ENCODE measurements at regions not wholly inside any gene's neighbourhood (a gene's known extent, or its start where the extent isn't known, plus 50 kb on each side); places are given as distances from the start of the nearest gene placed in this dataset.
"Not testable (repeated sequence)": the region's sequence is repeated elsewhere in the genome, so short reads cannot be mapped to it uniquely, and the experiment has no call there.

DNA sequence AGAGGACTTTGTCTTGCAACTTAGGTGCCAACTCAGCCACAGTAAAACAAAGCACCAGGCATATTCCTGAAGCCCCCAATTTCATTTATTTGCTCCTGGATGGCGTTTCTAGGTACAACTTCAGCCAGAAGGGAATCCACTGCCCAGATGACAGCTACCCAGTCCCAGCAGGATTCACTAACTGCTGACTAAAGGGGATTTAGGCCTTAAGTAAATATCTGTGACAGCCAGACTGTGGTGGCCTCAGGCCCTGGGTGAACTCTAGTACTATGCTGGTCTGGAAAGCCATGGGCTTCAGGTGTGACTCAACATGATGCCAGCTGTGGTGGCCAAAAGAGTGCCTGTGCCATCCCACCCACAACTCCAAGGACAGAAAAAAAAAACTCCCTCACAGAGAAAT is 396.1 kb upstream of the CCNG1 start:
- no peak for DNase-seq

DNA sequence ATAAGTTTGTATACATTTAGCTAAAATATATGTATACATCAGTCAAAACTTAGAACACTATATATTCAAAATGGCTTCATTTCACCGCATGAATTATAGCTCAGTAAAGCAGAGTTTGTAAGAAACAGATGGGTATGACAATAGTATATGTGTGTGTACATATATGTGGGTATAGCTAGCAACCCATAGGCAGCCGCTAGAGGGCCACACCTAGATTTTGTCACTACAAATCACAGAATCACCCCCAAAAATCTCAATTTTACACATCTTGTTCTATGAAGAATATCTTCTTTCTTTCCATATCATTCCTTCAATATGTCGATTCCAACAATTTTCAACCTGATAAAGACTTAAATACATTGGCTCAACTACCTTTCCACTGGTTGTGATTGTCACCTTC is 357.8 kb upstream of the CCNG1 start:
- DNase-seq = no peak
- intact Hi-C loops (cut with DNase I) = no loop called here

More for the DNA sequence above, 396.1 kb upstream of the CCNG1 start:
- intact Hi-C loops (cut with DNase I) = no loop called here

- no peak for DNase-seq
- intact Hi-C loops (cut with DNase I) = no loop called here
Observed at GRCh38 chr5:163089230-163089629, 348.2 kb upstream of the CCNG1 start.

GRCh38 chr5:163089926-163090325 is 347.5 kb upstream of the CCNG1 start:
- DNase-seq = no peak
- intact Hi-C loops (cut with DNase I) = no loop called here

GRCh38 chr5:163094492-163095180 is 342.8 kb upstream of the CCNG1 start:
- intact Hi-C loops (cut with DNase I) = no loop called here
- no peak for DNase-seq

DNA sequence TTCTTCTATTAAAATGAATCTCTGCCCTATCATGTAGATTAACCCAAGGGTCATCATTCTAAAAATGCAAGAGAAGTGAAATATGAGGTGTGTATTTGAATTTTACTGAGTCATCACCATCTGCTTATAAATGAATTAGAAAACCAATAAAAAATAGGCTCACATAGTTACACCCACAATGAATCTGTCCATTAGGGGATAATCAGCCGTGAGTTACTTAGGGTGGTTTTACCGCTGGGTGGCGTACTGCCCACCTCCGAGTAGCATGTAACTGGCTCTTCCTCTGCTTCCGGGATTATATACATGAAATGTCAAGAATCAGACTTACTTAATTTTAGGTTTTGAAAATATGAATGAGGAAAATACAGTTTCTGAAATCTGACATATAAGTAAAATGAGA is 332.9 kb upstream of the CCNG1 start:
- DNase-seq = no peak
- intact Hi-C loops (cut with DNase I) = no loop called here

DNA sequence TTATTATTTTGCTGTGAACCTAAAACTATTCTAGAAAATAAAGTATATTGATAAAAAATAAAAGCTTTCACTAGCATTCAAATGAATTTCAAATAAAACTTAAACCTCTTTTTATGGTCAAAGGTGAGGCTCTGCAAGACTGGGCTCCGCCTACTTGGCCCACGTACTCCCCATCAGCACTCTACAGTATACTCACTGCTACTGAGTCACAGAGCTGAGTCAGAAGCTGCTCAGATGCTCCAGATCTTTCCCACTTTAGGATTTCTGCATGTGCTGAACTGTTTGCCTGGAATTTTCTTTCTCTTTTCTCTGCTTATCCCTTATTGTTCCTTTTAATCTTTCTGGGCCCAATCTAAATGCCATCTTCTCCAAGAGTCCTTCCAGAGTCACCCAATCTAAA is 331.9 kb upstream of the CCNG1 start:
- intact Hi-C loops (cut with DNase I) = no loop called here
- DNase-seq = peak; percentile 7 to 85 (median 56)

DNA sequence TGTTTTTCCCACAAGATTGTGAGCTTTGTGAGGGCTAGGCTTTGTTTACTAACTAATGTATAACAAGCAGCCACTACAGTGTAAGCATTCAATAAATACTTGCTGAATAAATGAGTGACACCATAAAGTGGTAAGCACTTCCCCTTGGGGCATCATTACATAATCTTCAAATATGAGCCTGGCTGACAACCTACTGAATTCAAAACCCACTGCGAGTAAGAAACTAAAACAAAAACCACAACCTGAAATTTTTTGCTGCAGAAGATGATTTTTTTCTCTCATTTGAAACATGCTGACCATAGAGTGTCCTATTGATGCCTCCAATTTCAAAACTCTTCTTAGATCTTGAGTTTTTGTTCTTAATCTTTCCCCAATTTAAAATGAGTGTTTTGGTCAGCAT is 331.3 kb upstream of the CCNG1 start:
- intact Hi-C loops (cut with DNase I) = no loop called here
- DNase-seq = no peak

- intact Hi-C loops (cut with DNase I) = no loop called here
- no peak for DNase-seq
Observed at GRCh38 chr5:163108351-163108750, 329.0 kb upstream of the CCNG1 start.

GRCh38 chr5:163115011-163115410 is 322.4 kb upstream of the CCNG1 start:
- DNase-seq = no peak
- intact Hi-C loops (cut with DNase I) = no loop called here

DNA sequence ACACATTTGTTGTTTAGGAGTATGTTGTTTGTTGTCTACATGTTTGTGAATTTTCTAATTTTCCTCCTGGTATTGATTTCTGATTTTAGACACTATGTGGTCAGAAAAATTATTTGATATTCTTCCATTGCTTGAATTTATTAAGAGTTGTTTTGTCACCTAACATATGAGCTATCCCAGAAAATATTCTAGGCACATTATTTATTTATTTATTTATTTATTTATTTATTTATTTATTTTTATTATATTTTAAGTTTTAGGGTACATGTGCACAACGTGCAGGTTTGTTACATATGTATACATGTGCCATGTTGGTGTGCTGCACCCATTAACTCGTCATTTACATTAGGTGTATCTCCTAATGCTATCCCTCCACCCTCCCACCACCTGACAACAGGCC is 320.8 kb upstream of the CCNG1 start:
- intact Hi-C loops (cut with DNase I); DNase-seq: not testable (repeated sequence)

DNA sequence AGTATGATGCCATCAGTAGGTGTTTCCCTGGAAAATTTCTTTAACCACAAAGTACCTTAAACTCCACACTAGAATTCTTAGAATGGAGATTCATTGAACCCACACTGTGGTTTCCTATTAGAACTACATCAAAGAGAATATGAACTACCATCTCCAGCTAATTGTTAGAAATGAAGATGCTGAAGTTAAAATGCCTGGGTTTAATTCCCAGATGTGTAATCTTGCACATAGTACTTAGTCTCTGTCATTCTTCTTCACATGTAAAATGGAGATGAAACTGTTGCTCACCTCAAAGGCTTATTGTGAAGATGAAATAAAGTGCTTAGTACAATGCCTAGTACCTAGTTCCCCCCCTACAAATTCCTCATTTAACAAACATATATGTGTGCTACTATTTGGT is 303.3 kb upstream of the CCNG1 start:
- DNase-seq = no peak
- intact Hi-C loops (cut with DNase I) = no loop called here

- no peak for DNase-seq
- intact Hi-C loops (cut with DNase I) = no loop called here
Observed at GRCh38 chr5:163135849-163136248, 301.5 kb upstream of the CCNG1 start.

GRCh38 chr5:163161512-163161911 is 275.9 kb upstream of the CCNG1 start:
- DNase-seq = no peak
- intact Hi-C loops (cut with DNase I) = no loop called here

DNA sequence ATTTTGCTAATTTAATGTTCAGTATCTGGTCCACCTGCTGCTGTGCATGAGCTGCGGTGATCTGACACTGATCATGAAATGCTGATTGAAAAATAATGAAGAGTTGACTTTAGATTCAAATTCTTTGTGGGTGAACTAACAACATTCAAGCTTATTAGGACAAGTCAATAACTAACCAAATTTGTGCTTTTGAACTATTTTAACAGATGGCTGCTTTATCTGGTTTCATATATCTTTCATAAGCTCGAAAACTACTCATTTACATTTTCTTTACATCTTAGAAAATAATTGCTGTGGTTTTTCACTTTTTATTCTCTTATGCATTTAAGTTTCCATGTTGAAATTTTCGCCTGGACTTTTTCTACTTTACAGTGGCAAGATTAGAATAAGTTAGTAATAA is 274.8 kb upstream of the CCNG1 start:
- intact Hi-C loops (cut with DNase I) = no loop called here
- no peak for DNase-seq

- intact Hi-C loops (cut with DNase I) = no loop called here
- DNase-seq = no peak
Observed at GRCh38 chr5:163163858-163164257, 273.5 kb upstream of the CCNG1 start.

DNA sequence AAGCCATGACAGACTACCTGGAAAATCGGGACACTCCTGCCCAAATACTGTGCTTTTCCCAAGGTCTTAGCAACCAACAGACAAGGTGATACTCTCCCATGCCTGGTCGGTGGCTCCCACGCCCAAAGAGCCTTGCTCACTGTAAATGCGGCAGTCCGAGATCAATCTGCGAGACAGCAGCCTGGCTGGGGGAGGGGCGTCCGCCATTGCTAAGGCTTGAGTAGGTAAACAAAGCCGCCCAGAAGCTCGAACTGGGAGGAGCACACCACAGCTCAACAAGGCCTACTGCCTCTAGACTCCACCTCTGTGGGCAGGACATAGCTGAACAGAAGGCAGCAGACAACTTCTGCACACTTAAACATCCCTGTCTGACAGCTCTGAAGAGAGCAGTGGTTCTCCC is 272.1 kb upstream of the CCNG1 start:
- intact Hi-C loops (cut with DNase I) = no loop called here
- no peak for DNase-seq

DNA sequence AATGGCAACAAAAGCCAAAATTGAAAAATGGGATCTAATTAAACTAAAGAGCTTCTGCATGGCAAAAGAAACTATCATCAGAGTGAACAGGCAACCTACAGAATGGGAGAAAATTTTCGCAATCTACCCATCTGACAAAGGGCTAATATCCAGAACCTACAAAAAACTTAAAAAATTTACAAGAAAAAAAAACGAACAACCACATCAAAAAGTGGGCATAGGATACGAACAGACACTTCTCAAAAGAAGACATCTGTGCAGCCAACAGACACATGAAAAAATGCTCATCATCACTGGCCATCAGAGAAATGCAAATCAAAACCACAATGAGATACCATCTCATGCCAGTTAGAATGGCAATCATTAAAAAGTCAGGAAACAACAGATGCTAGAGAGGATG is 267.2 kb upstream of the CCNG1 start:
- intact Hi-C loops (cut with DNase I); DNase-seq: not testable (repeated sequence)

- intact Hi-C loops (cut with DNase I) = no loop called here
- no peak for DNase-seq
Observed at GRCh38 chr5:163172540-163173338, 264.7 kb upstream of the CCNG1 start.

DNA sequence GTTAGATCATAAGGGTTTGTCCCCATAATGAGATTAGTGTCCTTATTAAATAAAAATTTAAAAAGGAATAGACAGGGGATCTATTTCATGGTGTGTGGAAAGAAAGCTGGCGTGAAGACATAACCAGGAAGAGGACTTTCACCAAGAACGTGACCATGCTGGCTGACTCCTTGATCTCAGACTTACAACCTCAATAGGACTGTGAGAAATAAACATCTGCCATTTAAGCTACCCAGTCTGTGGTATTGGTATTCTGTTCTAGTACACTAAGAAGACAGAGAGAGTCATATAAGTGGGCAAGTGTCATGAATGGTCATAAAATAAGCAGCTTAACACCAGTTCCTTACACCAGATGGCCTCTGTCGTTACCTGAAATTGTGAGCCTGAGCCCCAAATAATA is 259.4 kb upstream of the CCNG1 start:
- no peak for DNase-seq
- intact Hi-C loops (cut with DNase I) = no loop called here

GRCh38 chr5:163185315-163185714 is 252.1 kb upstream of the CCNG1 start:
- intact Hi-C loops (cut with DNase I) = no loop called here

More at GRCh38 chr5:163185315-163185714, 252.1 kb upstream of the CCNG1 start:
- no peak for DNase-seq
